Peyer's patch (tissue), 4 donors: ENCODE measurements at regions not wholly inside any gene's neighbourhood (a gene's known extent, or its start where the extent isn't known, plus 50 kb on each side); places are given as distances from the start of the nearest gene placed in this dataset.

Experiments
- POLR2A ChIP-seq, 2 donors: fragments of 450-650 bp; IDR thresholded peaks; one replicate each; pipeline ENCODE4 v1.5.1; 2017; ENCODE audit warnings: antibody characterized with exemption in 2 of 2, mild to moderate bottlenecking in 2 of 2, moderate library complexity in 2 of 2
- TF ChIP-seq, protein P1 (sequence below), 6 experiments: fragments of 450-650 bp in 4 of 6; fragments of 200-600 bp in 2 of 6; sonication (generic) in 1 of 6; IDR thresholded peaks; one replicate each; pipeline ENCODE4 v1.5.1; 2017 to 2019; ENCODE audit warnings: antibody characterized with exemption in 6 of 6, mild to moderate bottlenecking in 3 of 6, moderate library complexity in 1 of 6

DNA sequence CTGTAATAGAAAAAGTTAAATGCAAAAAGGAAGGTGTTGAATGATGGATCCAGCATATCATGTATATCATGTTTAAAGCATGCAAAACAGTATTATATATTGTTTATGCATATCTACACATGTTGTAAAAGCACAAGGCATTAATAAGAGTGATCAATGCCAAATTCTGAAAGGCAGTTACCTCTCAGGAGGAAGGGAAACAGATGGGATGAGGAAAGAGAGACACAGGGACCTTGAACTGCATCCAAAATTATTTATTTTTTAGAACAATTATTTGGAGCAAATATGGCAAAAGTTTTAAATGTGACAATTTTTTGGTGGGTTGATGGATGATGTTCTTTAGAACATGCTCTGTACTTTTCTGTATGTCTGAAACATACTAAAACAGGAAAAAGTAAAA lies 193.4 kb downstream of the CLCN4 start:
- TF ChIP-seq, protein P1, sequence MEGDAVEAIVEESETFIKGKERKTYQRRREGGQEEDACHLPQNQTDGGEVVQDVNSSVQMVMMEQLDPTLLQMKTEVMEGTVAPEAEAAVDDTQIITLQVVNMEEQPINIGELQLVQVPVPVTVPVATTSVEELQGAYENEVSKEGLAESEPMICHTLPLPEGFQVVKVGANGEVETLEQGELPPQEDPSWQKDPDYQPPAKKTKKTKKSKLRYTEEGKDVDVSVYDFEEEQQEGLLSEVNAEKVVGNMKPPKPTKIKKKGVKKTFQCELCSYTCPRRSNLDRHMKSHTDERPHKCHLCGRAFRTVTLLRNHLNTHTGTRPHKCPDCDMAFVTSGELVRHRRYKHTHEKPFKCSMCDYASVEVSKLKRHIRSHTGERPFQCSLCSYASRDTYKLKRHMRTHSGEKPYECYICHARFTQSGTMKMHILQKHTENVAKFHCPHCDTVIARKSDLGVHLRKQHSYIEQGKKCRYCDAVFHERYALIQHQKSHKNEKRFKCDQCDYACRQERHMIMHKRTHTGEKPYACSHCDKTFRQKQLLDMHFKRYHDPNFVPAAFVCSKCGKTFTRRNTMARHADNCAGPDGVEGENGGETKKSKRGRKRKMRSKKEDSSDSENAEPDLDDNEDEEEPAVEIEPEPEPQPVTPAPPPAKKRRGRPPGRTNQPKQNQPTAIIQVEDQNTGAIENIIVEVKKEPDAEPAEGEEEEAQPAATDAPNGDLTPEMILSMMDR (IDR thresholded peaks at IDR 0.05): no peak
- TF ChIP-seq POLR2A (IDR thresholded peaks at IDR 0.05): no peak
